Cardiac muscle cell (in vitro differentiated cells and primary cell): ENCODE measurements at regions not wholly inside any gene's neighbourhood (a gene's known extent, or its start where the extent isn't known, plus 50 kb on each side); places are given as distances from the start of the nearest gene placed in this dataset.

ENCODE experiments used
- DNase-seq, 2 donors: peaks; one replicate each; pipeline versions ENCODE4 v3.0.0 to v3.0.0-alpha.2; 2010 to 2017; ENCODE audit warnings: low read depth in 1 of 2, low spot score in 1 of 2
- H3K27ac ChIP-seq: fragments of 200-600 bp; sonication (generic); 2 replicates; pipeline ENCODE4 v1.5.1; 2016
- H3K27me3 ChIP-seq: fragments of 200-600 bp; sonication (generic); 2 replicates; pipeline ENCODE4 v1.6.0; 2016; ENCODE audit warnings: control low read depth
- H3K36me3 ChIP-seq: fragments of 200-600 bp; sonication (generic); 2 replicates; pipeline ENCODE4 v1.5.1; 2016; ENCODE audit warnings: control low read depth
- H3K4me1 ChIP-seq: fragments of 200-600 bp; sonication (generic); 2 replicates; pipeline ENCODE4 v1.8.1; 2017; ENCODE audit warnings: low read depth, mild to moderate bottlenecking, mixed run types
- H3K4me3 ChIP-seq: fragments of 200-600 bp; sonication (generic); 2 replicates; pipeline ENCODE4 v1.5.1; 2016; ENCODE audit warnings: mild to moderate bottlenecking
- H3K9me3 ChIP-seq: fragments of 200-600 bp; sonication (generic); 2 replicates; pipeline ENCODE4 v1.5.1; 2017; ENCODE audit warnings: low read depth, mild to moderate bottlenecking, control low read depth
- TF ChIP-seq, protein P1 (sequence below): IDR thresholded peaks from 2 replicates; pipeline ENCODE4 v1.5.1; 2012; ENCODE audit warnings: low read depth, mild to moderate bottlenecking, low read length

DNA sequence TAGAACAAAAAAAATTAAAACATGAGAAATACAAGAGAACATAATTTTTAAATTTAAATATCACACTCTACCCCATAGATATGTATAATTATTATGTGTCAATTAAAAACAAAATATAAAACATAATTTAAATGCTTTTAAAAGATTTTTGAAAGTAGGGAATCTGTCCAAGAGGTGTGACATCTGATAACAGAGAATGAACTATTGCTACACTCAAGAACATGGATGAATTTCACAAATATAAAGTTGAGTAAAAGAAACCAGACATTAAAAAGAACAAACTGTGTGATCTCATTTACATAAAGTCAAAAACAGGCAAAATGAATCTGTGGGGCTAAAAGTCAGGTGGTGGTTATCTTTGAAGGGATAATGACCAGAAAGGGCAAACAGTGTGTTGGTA is 106.5 kb upstream of the COL21A1 start:
- no peak for DNase-seq
- no peak overlapping the region for H3K27ac ChIP-seq
- no peaks in the 10 kb centered on the region for H3K27me3 ChIP-seq
- H3K9me3 ChIP-seq: no peaks in the 10 kb centered on the region
- no peaks in the 10 kb centered on the region for H3K4me1 ChIP-seq
- TF ChIP-seq, protein P1, sequence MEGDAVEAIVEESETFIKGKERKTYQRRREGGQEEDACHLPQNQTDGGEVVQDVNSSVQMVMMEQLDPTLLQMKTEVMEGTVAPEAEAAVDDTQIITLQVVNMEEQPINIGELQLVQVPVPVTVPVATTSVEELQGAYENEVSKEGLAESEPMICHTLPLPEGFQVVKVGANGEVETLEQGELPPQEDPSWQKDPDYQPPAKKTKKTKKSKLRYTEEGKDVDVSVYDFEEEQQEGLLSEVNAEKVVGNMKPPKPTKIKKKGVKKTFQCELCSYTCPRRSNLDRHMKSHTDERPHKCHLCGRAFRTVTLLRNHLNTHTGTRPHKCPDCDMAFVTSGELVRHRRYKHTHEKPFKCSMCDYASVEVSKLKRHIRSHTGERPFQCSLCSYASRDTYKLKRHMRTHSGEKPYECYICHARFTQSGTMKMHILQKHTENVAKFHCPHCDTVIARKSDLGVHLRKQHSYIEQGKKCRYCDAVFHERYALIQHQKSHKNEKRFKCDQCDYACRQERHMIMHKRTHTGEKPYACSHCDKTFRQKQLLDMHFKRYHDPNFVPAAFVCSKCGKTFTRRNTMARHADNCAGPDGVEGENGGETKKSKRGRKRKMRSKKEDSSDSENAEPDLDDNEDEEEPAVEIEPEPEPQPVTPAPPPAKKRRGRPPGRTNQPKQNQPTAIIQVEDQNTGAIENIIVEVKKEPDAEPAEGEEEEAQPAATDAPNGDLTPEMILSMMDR: no peak
- no peak overlapping the region for H3K4me3 ChIP-seq
- H3K36me3 ChIP-seq: no peaks in the 10 kb centered on the region

DNA sequence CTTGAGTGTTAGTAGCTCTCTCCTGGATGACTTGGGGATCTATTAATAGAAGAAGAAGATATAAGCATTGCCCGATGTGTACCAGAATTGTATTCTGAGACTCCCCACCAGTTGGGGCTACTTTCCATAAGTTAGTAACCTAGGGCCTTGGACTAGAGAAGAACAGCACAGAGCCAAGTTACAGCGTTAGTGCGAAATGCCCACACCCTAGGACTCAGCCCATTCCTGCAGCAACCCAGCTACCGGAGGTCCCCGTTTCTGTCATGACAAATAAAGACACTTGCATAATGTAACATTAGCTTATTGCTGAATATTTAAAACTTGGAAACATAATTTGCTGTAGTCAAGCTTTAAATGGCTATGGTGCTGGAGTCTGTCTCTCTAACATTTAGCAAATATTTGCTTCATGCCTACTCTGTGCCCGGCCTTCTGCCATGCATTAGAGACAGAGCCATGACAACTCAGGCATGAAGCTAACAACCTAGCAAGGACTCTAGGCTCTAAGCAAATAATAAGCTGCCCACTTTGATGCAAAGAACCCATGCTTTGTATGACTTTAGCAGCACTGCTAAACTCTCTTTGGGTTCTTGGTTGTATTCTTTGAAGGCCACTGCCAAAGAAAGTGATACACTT is 103.4 kb upstream of the COL21A1 start:
- TF ChIP-seq, protein P1: no peak
- H3K27me3 ChIP-seq: no peaks in the 10 kb centered on the region
- no peaks in the 10 kb centered on the region for H3K9me3 ChIP-seq
- DNase-seq: no peak
- no peaks in the 10 kb centered on the region for H3K4me1 ChIP-seq
- no peak overlapping the region for H3K27ac ChIP-seq
- no peaks in the 10 kb centered on the region for H3K36me3 ChIP-seq
- no peak overlapping the region for H3K4me3 ChIP-seq

DNA sequence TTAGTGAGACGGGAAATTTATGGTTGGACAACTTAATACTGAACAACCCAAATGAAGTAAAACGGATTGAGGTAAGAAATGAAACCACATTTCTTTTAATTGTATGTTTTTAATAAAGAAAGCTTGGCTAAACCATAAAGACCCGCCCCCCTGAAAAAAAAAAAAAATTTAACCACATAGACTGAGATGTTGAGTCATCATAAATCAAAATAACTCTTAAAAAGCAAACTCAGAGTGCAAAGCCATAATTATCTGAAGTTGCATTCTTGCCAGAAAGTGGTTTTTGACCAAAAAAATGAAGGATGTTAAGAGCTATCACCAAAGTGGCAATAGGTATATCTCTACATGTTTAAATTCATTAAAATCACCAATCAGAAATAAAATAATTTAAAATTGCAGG is 101.8 kb upstream of the COL21A1 start:
- DNase-seq: peak in 1 of 2 donors; percentile 72
- TF ChIP-seq, protein P1: no peak
- no peaks in the 10 kb centered on the region for H3K36me3 ChIP-seq

GRCh38 chr6:56348578-56348977 is 101.2 kb upstream of the COL21A1 start:
- H3K9me3 ChIP-seq: no peaks in the 10 kb centered on the region
- no peak overlapping the region for H3K27ac ChIP-seq
- H3K4me1 ChIP-seq: no peaks in the 10 kb centered on the region
- H3K4me3 ChIP-seq: no peak overlapping the region
- H3K27me3 ChIP-seq: no peaks in the 10 kb centered on the region
- TF ChIP-seq, protein P1: no peak
- H3K36me3 ChIP-seq: no peaks in the 10 kb centered on the region
- peak in 1 of 2 donors; percentile 38 for DNase-seq

More for the DNA sequence above, 101.8 kb upstream of the COL21A1 start:
- Histone ChIP-seq H3K9me3 (no peaks in the 10 kb centered on the region), H3K27ac (no peak overlapping the region), H3K27me3 (no peaks in the 10 kb centered on the region), H3K4me1 (no peaks in the 10 kb centered on the region), H3K4me3 (no peak overlapping the region)

DNA sequence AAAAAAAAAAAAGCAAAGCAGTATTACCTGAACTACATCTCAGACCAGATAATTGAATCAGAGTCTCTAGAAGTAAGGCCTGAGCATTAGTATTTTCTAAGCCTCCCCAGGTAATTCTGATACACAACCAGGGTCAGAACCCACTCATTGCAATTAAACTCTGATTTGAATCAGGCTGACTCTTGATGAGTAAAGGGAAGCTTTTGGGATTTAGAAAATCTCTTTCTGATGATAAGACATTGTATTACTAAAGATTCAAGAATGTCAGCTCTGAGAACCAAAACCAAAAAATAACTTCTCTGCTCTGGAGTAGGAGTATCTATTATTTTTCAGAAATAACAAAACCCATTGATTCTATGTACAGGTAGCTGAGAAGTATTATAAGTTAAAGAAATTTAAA is 100.1 kb upstream of the COL21A1 start:
- H3K27me3 ChIP-seq: no peaks in the 10 kb centered on the region
- TF ChIP-seq, protein P1: no peak
- no peak overlapping the region for H3K27ac ChIP-seq
- H3K9me3 ChIP-seq: no peaks in the 10 kb centered on the region
- peak in 1 of 2 donors; percentile 31 for DNase-seq
- no peaks in the 10 kb centered on the region for H3K4me1 ChIP-seq
- H3K36me3 ChIP-seq: no peaks in the 10 kb centered on the region
- no peak overlapping the region for H3K4me3 ChIP-seq
